ENCODE measurements at regions not wholly inside any gene's neighbourhood (a gene's known extent, or its start where the extent isn't known, plus 50 kb on each side); places are given as distances from the start of the nearest gene placed in this dataset.

DNA sequence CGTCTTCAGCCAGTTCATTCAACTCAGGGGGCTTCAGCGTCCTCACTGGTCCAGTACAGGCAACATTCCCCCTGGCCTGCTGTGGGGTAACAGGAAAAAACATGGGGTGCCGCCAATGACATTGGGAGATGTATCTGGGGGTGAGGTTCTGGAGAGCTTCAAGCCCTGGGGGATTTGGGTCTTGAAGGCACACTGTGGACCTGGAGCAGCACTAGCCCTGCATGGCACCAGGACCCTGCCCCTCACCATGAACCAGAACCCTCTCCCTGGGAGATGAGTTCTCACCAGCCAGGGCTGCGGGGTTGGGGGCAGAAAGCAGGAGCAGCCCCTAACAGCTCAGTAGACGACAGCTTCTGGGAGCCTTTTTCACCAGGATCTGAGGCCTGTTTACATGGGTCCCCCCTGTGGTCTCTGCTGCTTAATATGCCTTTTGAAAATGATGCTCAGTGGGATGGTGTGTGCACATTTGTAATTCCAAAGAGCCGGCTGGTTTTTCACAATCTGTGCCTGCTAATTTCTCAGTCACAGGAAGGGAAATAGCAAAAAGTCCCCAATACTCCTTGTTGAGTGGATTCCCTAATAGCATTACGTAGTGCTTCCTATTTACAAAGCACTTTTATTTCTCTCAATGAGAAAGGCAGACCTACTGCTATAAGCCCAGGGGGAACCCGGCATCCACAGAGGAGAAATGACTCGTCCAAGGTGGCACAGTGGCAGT lies 509.5 kb downstream of the RPS24 start:
- no peak for TF ChIP-seq TCF12 (IDR thresholded peaks at IDR 0.05; ENCODE audit: low read depth)
- TF ChIP-seq CREB1 (IDR thresholded peaks at IDR 0.05; ENCODE audit: low read depth): no peak
- no peak for TF ChIP-seq TAF1 (IDR thresholded peaks at IDR 0.05; ENCODE audit: low read depth)
- no peak for TF ChIP-seq ZBTB7A (IDR thresholded peaks at IDR 0.05; ENCODE audit: low read depth)
- TF ChIP-seq, protein P1, sequence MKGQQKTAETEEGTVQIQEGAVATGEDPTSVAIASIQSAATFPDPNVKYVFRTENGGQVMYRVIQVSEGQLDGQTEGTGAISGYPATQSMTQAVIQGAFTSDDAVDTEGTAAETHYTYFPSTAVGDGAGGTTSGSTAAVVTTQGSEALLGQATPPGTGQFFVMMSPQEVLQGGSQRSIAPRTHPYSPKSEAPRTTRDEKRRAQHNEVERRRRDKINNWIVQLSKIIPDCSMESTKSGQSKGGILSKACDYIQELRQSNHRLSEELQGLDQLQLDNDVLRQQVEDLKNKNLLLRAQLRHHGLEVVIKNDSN (IDR thresholded peaks at IDR 0.05): no peak
- TF ChIP-seq, protein P2, sequence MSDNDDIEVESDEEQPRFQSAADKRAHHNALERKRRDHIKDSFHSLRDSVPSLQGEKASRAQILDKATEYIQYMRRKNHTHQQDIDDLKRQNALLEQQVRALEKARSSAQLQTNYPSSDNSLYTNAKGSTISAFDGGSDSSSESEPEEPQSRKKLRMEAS (IDR thresholded peaks at IDR 0.05): no peak
- no peak for TF ChIP-seq CEBPB (IDR thresholded peaks at IDR 0.05)
- TF ChIP-seq YY1 (IDR thresholded peaks at IDR 0.05; ENCODE audit: low read depth): no peak
- no peak for TF ChIP-seq FOXM1 (IDR thresholded peaks at IDR 0.05; ENCODE audit: borderline replicate concordance, low read depth)
- TF ChIP-seq NFIC (IDR thresholded peaks at IDR 0.05): no peak
- no peak for TF ChIP-seq TEAD4 (IDR thresholded peaks at IDR 0.05)
- TF ChIP-seq EGR1 (IDR thresholded peaks at IDR 0.05): no peak
- no peak for TF ChIP-seq RAD21 (IDR thresholded peaks at IDR 0.05; ENCODE audit: low read depth)
- TF ChIP-seq EP300 (IDR thresholded peaks at IDR 0.05; ENCODE audit: borderline replicate concordance): no peak
- no peak for TF ChIP-seq REST (IDR thresholded peaks at IDR 0.05; ENCODE audit: low read depth)

DNA sequence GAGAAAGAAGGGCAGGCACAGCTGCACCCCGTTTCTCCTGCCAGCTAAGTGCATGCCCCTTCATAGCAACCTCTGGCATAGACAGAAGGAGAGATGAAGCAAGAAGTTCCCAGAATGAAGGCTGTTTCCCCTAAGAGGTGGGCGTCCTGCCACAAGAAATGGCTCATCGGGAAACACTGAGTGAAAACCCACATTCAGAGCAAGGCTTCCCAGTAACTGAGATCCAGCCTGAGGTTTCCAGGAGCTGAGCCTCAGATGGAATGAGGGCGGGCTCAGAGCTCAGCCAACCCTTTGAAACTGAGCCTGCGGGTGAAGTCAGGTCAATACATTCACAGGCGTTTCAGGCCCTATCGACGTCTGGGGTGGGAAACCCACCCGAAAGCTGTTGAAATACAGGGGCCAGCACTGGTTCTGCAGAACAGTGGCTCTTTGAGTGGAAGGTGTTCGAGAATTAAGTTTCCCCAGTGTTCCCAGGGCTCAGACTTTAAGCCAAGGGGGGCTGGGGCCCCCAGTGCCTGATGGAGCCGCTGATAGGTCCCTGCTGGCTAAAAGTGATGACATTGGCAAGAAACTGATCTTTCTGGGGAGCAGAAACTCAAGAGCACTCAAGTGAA lies 510.2 kb downstream of the RPS24 start:
- TF ChIP-seq, protein P1 (IDR thresholded peaks at IDR 0.05): no peak
- TF ChIP-seq ZBTB7A (IDR thresholded peaks at IDR 0.05; ENCODE audit: low read depth) (no peak), CREB1 (IDR thresholded peaks at IDR 0.05; ENCODE audit: low read depth) (no peak), YY1 (IDR thresholded peaks at IDR 0.05; ENCODE audit: low read depth) (no peak), TCF12 (IDR thresholded peaks at IDR 0.05; ENCODE audit: low read depth) (no peak), RAD21 (IDR thresholded peaks at IDR 0.05; ENCODE audit: low read depth) (no peak), FOXM1 (IDR thresholded peaks at IDR 0.05; ENCODE audit: borderline replicate concordance, low read depth) (no peak), NFIC (IDR thresholded peaks at IDR 0.05) (no peak), EGR1 (IDR thresholded peaks at IDR 0.05) (no peak), CEBPB (IDR thresholded peaks at IDR 0.05) (no peak), TAF1 (IDR thresholded peaks at IDR 0.05; ENCODE audit: low read depth) (no peak), EP300 (IDR thresholded peaks at IDR 0.05; ENCODE audit: borderline replicate concordance) (no peak), REST (IDR thresholded peaks at IDR 0.05; ENCODE audit: low read depth) (no peak), TEAD4 (IDR thresholded peaks at IDR 0.05) (no peak)
- TF ChIP-seq, protein P2 (IDR thresholded peaks at IDR 0.05): no peak

GRCh38 chr10:78544423-78545090 lies 510.9 kb downstream of the RPS24 start:
- no peak for TF ChIP-seq TAF1 (IDR thresholded peaks at IDR 0.05; ENCODE audit: low read depth)

- TF ChIP-seq CEBPB (IDR thresholded peaks at IDR 0.05) (no peak), EP300 (IDR thresholded peaks at IDR 0.05; ENCODE audit: borderline replicate concordance) (no peak), EGR1 (IDR thresholded peaks at IDR 0.05) (no peak), NFIC (IDR thresholded peaks at IDR 0.05) (no peak), TEAD4 (IDR thresholded peaks at IDR 0.05) (no peak), YY1 (IDR thresholded peaks at IDR 0.05; ENCODE audit: low read depth) (peak; percentile 86), CREB1 (IDR thresholded peaks at IDR 0.05; ENCODE audit: low read depth) (no peak), TAF1 (IDR thresholded peaks at IDR 0.05; ENCODE audit: low read depth) (no peak)
- TF ChIP-seq, protein P2 (IDR thresholded peaks at IDR 0.05): no peak
Observed at GRCh38 chr10:78545756-78546155, 512.1 kb downstream of the RPS24 start.

DNA sequence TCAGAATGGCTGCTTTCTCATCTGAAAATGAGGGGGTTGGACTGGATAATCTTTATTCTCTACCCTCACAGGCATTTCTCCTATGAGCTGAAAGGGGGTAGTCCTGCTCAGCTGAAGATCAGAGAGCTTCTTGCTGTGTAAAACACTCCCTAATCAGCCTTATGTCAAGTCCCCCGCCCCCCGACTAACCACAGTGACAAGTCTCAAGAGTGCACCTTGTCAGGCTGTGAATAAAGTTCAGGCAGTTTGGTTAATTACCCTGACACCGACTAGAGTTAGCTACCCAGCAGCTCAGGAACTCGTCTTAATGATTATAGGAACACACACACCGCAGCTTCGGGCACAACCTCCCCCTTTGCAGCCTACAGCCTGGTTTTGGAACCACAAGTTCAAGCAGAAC lies 513.7 kb downstream of the RPS24 start:
- no peak for TF ChIP-seq EP300 (IDR thresholded peaks at IDR 0.05; ENCODE audit: borderline replicate concordance)
- TF ChIP-seq CREB1 (IDR thresholded peaks at IDR 0.05; ENCODE audit: low read depth): no peak
- TF ChIP-seq FOXM1 (IDR thresholded peaks at IDR 0.05; ENCODE audit: borderline replicate concordance, low read depth): no peak
- no peak for TF ChIP-seq ZBTB7A (IDR thresholded peaks at IDR 0.05; ENCODE audit: low read depth)
- no peak for TF ChIP-seq NFIC (IDR thresholded peaks at IDR 0.05)
- TF ChIP-seq CEBPB (IDR thresholded peaks at IDR 0.05): no peak
- TF ChIP-seq REST (IDR thresholded peaks at IDR 0.05; ENCODE audit: low read depth): no peak
- TF ChIP-seq, protein P2 (IDR thresholded peaks at IDR 0.05): no peak
- TF ChIP-seq RAD21 (IDR thresholded peaks at IDR 0.05; ENCODE audit: low read depth): no peak
- TF ChIP-seq, protein P1 (IDR thresholded peaks at IDR 0.05): no peak
- TF ChIP-seq TCF12 (IDR thresholded peaks at IDR 0.05; ENCODE audit: low read depth): no peak
- TF ChIP-seq EGR1 (IDR thresholded peaks at IDR 0.05): no peak
- no peak for TF ChIP-seq TAF1 (IDR thresholded peaks at IDR 0.05; ENCODE audit: low read depth)

All from Ishikawa (cell line).